ENCODE measurements at regions not wholly inside any gene's neighbourhood (a gene's known extent, or its start where the extent isn't known, plus 50 kb on each side); places are given as distances from the start of the nearest gene placed in this dataset.

DNA sequence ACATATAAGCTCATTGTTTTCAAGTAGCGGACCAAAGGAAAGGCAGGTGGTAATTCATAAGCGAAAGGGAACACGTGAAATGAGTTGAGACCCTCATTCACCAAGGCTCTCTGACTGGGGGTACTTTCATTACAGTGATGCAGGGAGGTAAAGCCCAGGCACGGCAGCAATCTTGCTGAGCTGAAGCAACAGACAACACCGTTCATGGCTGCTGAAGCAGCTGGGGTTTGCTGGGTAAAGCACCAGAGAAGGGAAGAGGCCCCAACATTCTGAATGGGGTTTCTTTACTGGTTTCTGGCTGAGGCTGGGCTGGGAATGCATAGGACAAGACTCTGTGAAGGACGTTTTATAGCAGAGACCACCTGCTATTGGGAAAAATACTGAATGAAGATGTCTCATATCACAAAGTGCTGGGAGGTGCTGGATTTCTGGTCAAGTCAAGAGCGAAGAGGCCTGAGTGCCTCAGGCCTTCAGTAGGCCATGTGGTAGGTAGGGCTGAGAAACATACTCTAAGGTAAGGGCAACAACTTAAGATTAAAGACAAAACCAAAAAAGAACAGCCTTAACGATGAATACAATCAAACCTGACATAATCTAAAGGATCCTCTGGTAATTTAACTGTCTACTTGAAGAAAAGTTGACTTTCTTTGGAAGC is 324.7 kb upstream of the PIK3C3 start:
- H3K4me3 ChIP-seq (ENCODE audit: low read depth, low read length), result no peak overlapping the region
- TF ChIP-seq, protein P1, sequence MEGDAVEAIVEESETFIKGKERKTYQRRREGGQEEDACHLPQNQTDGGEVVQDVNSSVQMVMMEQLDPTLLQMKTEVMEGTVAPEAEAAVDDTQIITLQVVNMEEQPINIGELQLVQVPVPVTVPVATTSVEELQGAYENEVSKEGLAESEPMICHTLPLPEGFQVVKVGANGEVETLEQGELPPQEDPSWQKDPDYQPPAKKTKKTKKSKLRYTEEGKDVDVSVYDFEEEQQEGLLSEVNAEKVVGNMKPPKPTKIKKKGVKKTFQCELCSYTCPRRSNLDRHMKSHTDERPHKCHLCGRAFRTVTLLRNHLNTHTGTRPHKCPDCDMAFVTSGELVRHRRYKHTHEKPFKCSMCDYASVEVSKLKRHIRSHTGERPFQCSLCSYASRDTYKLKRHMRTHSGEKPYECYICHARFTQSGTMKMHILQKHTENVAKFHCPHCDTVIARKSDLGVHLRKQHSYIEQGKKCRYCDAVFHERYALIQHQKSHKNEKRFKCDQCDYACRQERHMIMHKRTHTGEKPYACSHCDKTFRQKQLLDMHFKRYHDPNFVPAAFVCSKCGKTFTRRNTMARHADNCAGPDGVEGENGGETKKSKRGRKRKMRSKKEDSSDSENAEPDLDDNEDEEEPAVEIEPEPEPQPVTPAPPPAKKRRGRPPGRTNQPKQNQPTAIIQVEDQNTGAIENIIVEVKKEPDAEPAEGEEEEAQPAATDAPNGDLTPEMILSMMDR (IDR thresholded peaks at IDR 0.05; ENCODE audit: low read depth, low read length), result no peak
- TF ChIP-seq, protein P2, sequence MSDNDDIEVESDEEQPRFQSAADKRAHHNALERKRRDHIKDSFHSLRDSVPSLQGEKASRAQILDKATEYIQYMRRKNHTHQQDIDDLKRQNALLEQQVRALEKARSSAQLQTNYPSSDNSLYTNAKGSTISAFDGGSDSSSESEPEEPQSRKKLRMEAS (IDR thresholded peaks at IDR 0.05; ENCODE audit: low read depth, low read length), result no peak
- TF ChIP-seq POLR2A (IDR thresholded peaks at IDR 0.05; ENCODE audit: extremely low read depth, insufficient read length) (no peak), MYC (IDR thresholded peaks at IDR 0.05; ENCODE audit: low read depth, low read length) (no peak)
- no peak for DNase-seq (ENCODE audit: low read depth)

DNA sequence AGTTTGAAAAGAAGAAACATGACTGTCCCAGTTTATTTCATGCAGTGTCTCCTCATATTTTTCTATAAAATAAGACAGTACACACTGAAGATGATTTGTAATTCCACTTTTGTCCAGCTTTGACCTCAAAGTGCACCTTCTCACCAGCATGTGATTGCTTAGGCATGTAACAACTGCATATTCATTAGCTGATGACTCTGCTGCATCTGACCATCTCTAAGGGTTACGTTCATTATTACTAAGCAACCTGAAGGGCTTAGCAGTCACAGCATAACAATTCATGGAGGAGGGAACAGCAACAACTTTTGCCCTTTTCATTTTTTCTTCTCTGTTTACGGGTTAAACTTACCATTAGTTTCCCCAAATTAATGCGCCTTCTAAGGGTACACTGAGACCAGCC is 330.6 kb upstream of the PIK3C3 start:
- no peak overlapping the region for H3K4me3 ChIP-seq (ENCODE audit: low read depth, low read length)
- TF ChIP-seq, protein P1 (IDR thresholded peaks at IDR 0.05; ENCODE audit: low read depth, low read length), result no peak
- TF ChIP-seq POLR2A (IDR thresholded peaks at IDR 0.05; ENCODE audit: extremely low read depth, insufficient read length) (no peak), MYC (IDR thresholded peaks at IDR 0.05; ENCODE audit: low read depth, low read length) (no peak)
- TF ChIP-seq, protein P2 (IDR thresholded peaks at IDR 0.05; ENCODE audit: low read depth, low read length), result no peak
- no peak for DNase-seq (ENCODE audit: low read depth)

DNA sequence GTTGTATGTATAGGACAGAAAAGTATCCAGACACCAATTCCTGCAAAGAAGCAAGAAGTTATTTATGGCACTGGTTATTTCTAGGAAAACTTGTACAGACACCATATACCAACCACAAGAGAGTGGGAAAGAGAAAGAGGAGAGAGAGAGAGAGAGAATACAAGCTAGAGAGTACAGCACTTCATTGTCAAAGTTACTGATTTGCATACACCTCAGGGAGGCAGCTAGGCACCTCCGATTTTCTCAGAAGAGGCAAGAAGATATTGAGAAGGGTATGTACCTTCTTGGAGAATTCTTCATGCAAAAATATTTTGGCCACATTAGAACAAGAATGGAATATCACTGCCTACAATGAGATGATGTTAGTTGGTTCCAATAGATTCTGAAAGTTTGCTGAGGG is 333.9 kb upstream of the PIK3C3 start:
- H3K4me3 ChIP-seq (ENCODE audit: low read depth, low read length), result no peak overlapping the region
- TF ChIP-seq, protein P1 (IDR thresholded peaks at IDR 0.05; ENCODE audit: low read depth, low read length), result no peak
- TF ChIP-seq MYC (IDR thresholded peaks at IDR 0.05; ENCODE audit: low read depth, low read length) (no peak), POLR2A (IDR thresholded peaks at IDR 0.05; ENCODE audit: extremely low read depth, insufficient read length) (no peak)
- TF ChIP-seq, protein P2 (IDR thresholded peaks at IDR 0.05; ENCODE audit: low read depth, low read length), result no peak
- no peak for DNase-seq (ENCODE audit: low read depth)

DNA sequence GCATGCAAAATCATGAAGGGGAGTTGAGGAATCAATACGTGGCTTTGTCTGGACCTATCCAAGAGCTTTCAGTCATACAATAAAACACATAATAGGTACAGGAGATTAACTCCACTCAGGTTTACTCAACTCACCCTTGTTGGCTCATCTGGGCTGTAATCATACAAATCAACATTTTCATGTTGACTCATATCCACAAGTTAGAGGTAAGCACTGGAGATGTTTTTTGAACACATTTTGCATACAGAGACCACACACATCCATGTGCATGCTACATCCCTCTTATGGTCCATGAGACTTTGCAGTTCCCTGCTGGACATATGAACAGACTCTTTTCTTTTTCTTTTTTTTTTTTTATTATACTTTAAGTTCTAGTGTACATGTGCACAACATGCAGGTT is 336.9 kb upstream of the PIK3C3 start:
- H3K4me3 ChIP-seq (ENCODE audit: low read depth, low read length), result no peak overlapping the region
- TF ChIP-seq POLR2A (IDR thresholded peaks at IDR 0.05; ENCODE audit: extremely low read depth, insufficient read length) (no peak), MYC (IDR thresholded peaks at IDR 0.05; ENCODE audit: low read depth, low read length) (no peak)
- TF ChIP-seq, protein P2 (IDR thresholded peaks at IDR 0.05; ENCODE audit: low read depth, low read length), result no peak
- TF ChIP-seq, protein P1 (IDR thresholded peaks at IDR 0.05; ENCODE audit: low read depth, low read length), result no peak
- no peak for DNase-seq (ENCODE audit: low read depth)

DNA sequence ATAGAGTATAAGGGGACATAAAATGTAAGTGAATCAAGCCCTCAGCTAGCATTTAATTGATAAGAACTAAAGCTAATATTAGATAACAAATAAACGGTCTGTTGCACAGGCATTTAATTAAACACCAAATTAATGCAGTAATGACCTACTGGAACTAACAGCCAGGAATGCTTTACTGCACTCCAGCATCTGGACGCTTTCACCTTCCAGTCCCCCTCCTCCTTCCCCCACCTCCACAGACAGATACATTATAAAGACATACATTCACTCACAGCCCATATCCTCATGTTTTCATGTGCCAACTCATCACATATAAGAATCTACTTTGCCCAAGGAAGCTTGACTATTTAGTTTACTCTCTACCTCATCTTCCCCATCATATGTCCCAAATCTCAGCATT is 337.4 kb upstream of the PIK3C3 start:
- no peak for DNase-seq (ENCODE audit: low read depth)
- TF ChIP-seq, protein P2 (IDR thresholded peaks at IDR 0.05; ENCODE audit: low read depth, low read length), result no peak
- TF ChIP-seq POLR2A (IDR thresholded peaks at IDR 0.05; ENCODE audit: extremely low read depth, insufficient read length), result no peak
- TF ChIP-seq, protein P1 (IDR thresholded peaks at IDR 0.05; ENCODE audit: low read depth, low read length), result no peak
- TF ChIP-seq MYC (IDR thresholded peaks at IDR 0.05; ENCODE audit: low read depth, low read length), result no peak
- no peak overlapping the region for H3K4me3 ChIP-seq (ENCODE audit: low read depth, low read length)
